Activated CD4-positive, alpha-beta memory T cell treated with anti-CD3 and anti-CD28 coated beads, Interleukin-2, amount 10 ng/mL, durations not matched to agents 7 days and 5 days (primary cell): ENCODE measurements at regions not wholly inside any gene's neighbourhood (a gene's known extent, or its start where the extent isn't known, plus 50 kb on each side); places are given as distances from the start of the nearest gene placed in this dataset.

Experiments
- CTCF ChIA-PET: fragments of 350-600 bp; sonication (Branson Sonifier 250); formaldehyde crosslinking; loops from one replicate; lab custom pipeline; 2021; ENCODE audit warnings: antibody characterized with exemption, inconsistent platforms; lab: Charles Lee
- POLR2A ChIA-PET: fragments of 350-600 bp; sonication (Branson Sonifier 250); formaldehyde crosslinking; loops from one replicate; lab custom pipeline; 2021; ENCODE audit warnings: antibody characterized with exemption; lab: Charles Lee
- DNase-seq: peaks from one replicate; pipeline ENCODE4 v3.0.0-alpha.2; 2020
- H3K27ac Mint-ChIP-seq: one replicate; pipeline ENCODE4 v1.8.0; 2021; ENCODE audit warnings: mild to moderate bottlenecking, mixed read lengths
- H3K27me3 Mint-ChIP-seq: one replicate; pipeline ENCODE4 v1.8.0; 2021; ENCODE audit warnings: mixed read lengths
- H3K36me3 Mint-ChIP-seq: one replicate; pipeline ENCODE4 v1.8.0; 2021; ENCODE audit warnings: low read depth, mixed read lengths
- H3K4me1 Mint-ChIP-seq: one replicate; pipeline ENCODE4 v1.8.0; 2021; ENCODE audit warnings: mixed read lengths
- H3K4me3 Mint-ChIP-seq: one replicate; pipeline ENCODE4 v1.8.0; 2021; ENCODE audit warnings: mild to moderate bottlenecking, mixed read lengths
- H3K9me3 Mint-ChIP-seq: one replicate; pipeline ENCODE4 v1.8.0; 2021; ENCODE audit warnings: mixed read lengths

DNA sequence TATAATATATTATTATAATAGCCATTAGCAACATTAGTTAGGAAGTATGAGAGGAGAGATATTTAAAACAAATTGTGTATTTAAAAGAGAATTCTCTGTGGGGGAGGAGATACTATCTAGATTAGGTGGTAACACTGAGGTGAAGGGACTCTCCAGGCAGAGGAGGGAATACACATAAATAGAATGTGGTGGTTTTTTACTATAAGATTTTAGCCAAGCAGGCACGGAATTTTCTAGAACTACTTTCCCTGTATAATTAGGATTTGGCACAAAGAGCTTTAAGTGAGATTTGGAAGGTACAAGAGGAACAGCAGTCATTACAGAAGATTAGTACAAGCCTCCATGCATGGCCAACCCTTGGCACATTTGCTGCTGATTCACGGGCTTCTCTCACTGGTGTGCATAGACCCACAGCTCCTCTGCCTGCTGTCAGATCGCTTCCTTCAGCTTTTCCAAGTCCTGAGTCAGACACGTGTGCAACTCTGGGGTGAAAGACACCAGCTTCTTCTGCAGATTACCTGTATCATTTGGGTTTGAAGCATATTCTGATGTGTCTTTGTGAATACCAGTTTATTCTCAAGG is 685.5 kb downstream of the KCTD8 start:
- no peak overlapping the region for H3K4me3 Mint-ChIP-seq
- no peaks in the 10 kb centered on the region for H3K36me3 Mint-ChIP-seq
- H3K27me3 Mint-ChIP-seq: no peaks in the 10 kb centered on the region
- ChIA-PET CTCF (interaction anchor here (0.7 kb wide), 1 partner anchor 126 kb away, joined by 3 read pairs; no protein-coding TSS in a partner anchor), POLR2A (no interaction called here)
- H3K4me1 Mint-ChIP-seq: no peaks in the 10 kb centered on the region
- no peak overlapping the region for H3K27ac Mint-ChIP-seq
- H3K9me3 Mint-ChIP-seq: peaks cover 3% of the 10 kb centered on the region
- DNase-seq: no peak

DNA sequence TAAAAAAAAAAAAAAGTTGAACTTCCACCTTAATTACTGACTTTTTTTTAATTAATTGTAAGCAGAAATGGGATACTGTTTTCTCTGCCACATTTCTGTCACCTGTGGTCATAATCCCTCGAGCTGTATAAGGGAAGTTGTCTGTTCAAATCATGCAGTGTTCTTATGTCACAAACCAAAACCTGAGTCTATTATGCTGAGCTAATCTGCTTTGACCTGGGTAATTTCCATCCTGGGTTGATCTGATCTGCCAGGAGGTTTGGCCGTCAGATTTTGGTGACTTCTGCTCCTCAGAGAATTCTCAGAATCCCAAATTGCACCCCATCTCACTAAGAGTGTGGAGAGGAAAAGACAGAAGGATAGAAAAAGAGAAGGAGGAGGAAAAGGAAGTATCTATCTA is 683.1 kb downstream of the KCTD8 start:
- Mint-ChIP-seq H3K9me3 (no peaks in the 10 kb centered on the region), H3K4me3 (no peak overlapping the region), H3K4me1 (no peaks in the 10 kb centered on the region), H3K27ac (no peak overlapping the region), H3K27me3 (no peaks in the 10 kb centered on the region), H3K36me3 (no peaks in the 10 kb centered on the region)
- ChIA-PET CTCF (no interaction called here), POLR2A (no interaction called here)
- no peak for DNase-seq

DNA sequence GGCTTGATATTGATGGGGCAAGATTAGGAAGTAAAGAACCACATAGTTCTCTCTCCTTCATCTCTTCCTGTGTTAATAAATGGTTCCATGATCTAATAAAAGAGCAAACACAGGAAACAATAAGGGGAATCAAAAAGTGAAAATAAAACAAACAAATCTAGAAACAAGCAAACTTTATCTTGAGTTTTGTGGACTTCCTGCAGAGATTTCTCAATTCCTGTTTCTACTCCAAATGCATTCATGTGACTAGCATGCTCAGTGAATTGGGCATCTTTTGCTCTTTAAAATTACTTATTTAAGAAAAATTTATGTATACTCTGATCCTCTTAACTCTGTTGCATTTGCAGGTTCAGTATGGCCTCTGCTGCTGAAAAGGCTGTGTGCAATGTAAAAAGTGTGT is 682.0 kb downstream of the KCTD8 start:
- Mint-ChIP-seq H3K4me1 (no peaks in the 10 kb centered on the region), H3K27ac (no peak overlapping the region), H3K4me3 (no peak overlapping the region), H3K9me3 (peaks cover 2% of the 10 kb centered on the region), H3K27me3 (no peaks in the 10 kb centered on the region), H3K36me3 (no peaks in the 10 kb centered on the region)
- no peak for DNase-seq
- CTCF ChIA-PET: no interaction called here
- POLR2A ChIA-PET: no interaction called here

DNA sequence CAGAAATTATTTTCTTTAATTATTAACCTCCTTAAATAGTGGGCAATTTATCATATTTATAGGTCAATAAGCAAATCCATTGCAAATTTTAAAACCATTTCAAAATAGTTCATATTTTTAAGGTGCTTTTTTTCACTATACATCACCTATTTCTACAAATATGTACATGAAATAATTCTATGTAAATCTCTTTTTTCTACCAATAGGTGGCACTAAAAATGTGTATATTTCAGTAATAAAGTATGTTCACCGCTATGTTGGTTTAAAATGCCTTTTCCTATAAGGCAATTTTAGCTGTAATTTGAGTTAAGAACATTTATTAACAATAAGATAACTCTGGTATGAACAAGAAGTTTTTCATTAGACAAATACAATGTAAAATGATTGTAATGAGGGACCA is 672.2 kb downstream of the KCTD8 start:
- DNase-seq: no peak
- Mint-ChIP-seq H3K4me1 (no peaks in the 10 kb centered on the region), H3K27ac (no peak overlapping the region), H3K9me3 (no peaks in the 10 kb centered on the region), H3K4me3 (no peak overlapping the region), H3K27me3 (no peaks in the 10 kb centered on the region), H3K36me3 (no peaks in the 10 kb centered on the region)
- CTCF ChIA-PET: no interaction called here
- POLR2A ChIA-PET: no interaction called here

DNA sequence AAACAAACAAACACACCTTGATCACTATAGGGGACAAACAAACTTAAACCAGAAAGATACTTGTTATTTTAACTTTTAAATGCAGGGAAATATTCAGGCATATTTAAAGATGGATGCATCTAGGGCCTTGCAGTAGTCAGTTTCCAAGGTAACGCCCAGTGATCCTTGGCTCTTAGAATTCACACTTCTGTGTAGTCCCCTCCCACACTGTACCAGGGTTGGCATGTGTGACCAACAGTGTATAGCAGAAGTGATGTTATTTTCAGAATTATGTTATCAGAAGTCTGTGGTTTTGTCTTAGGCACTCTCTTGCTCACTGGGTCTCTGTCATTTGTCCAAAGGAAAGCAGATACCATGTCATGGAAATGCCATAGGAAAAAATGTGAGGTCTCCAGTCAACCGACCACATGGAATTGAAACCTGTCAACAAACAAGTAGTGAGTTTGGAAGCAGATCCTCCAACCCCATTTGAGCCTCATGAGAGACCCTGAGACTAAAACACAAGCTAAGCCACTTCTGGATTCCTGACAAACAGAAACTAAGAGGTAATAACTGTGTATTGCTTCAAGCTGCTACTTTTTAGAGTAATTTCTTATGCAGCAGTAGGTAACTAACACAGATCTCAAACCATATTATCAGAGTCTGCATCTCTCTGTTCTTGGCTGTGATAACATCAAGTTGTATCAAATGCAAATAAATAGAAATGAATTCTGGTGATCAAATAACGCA is 670.3 kb downstream of the KCTD8 start:
- Mint-ChIP-seq H3K27ac (no peak overlapping the region), H3K27me3 (no peaks in the 10 kb centered on the region), H3K4me1 (no peaks in the 10 kb centered on the region), H3K9me3 (no peaks in the 10 kb centered on the region), H3K36me3 (no peaks in the 10 kb centered on the region), H3K4me3 (no peak overlapping the region)
- DNase-seq: no peak
- ChIA-PET POLR2A (no interaction called here), CTCF (no interaction called here)

DNA sequence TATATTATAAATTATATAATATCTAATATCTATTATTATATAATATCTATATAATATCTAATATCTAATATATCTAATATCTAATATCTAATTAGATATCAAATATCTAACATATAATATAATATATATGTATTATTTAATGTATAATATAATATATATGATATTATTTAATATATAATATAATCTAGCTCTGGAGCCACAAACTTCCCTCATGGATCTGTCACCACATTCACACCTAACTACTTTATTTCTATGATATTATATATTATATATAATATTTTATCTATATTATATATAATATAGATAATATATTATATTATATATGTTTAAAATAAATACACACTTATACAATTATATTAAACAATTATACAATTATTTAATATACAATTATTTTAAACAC is 667.5 kb downstream of the KCTD8 start:
- POLR2A ChIA-PET: no interaction called here
- Mint-ChIP-seq H3K9me3 (peaks cover 4% of the 10 kb centered on the region), H3K27me3 (no peaks in the 10 kb centered on the region), H3K4me1 (no peaks in the 10 kb centered on the region), H3K27ac (no peak overlapping the region), H3K36me3 (no peaks in the 10 kb centered on the region), H3K4me3 (no peak overlapping the region)
- no peak for DNase-seq
- CTCF ChIA-PET: no interaction called here

DNA sequence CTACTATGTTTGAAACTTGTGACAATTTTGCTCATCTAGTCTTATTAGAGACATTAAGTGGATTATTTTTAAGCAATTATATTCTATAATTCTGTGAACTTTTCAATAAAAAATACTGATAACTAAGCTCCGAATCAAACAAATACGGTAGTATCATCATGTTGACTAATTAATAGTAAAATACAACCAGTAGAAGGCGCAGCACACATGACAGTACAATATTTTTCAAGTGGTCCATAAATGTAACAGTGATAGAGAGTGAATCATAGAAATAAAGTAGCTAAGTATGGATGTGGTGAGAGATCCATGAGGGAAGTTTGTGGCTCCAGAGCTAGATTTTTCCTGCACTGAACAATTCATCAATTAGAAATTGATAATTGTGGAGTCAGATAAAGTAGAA is 666.2 kb downstream of the KCTD8 start:
- DNase-seq: no peak
- no peaks in the 10 kb centered on the region for H3K27me3 Mint-ChIP-seq
- H3K4me1 Mint-ChIP-seq: no peaks in the 10 kb centered on the region
- CTCF ChIA-PET: no interaction called here
- no peak overlapping the region for H3K4me3 Mint-ChIP-seq
- POLR2A ChIA-PET: interaction anchor here (0.5 kb wide), 1 partner anchor 575 kb away, joined by 6 read pairs; no protein-coding TSS in a partner anchor
- no peaks in the 10 kb centered on the region for H3K36me3 Mint-ChIP-seq
- no peak overlapping the region for H3K27ac Mint-ChIP-seq
- H3K9me3 Mint-ChIP-seq: peaks cover 7% of the 10 kb centered on the region

DNA sequence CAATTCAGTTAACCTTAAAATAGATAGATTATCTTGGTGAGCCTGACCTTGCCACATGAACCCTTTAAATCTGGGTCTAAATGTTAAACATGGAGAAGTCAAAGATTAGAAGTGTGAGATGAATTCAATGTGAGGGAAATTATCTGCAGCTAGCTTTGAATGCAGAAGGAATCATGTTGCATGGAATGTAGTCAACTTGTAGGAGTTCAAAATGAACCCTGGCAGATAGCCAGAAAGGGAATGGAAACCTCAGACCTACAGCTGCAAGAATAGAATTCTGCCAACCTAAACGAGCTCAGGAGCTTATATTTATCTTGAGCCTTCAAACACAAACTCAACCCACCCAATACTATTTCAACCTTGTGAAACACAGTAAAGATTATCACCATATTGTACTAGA is 632.5 kb downstream of the KCTD8 start:
- ChIA-PET CTCF (no interaction called here), POLR2A (no interaction called here)
- Mint-ChIP-seq H3K27me3 (no peaks in the 10 kb centered on the region), H3K4me3 (no peak overlapping the region), H3K4me1 (no peaks in the 10 kb centered on the region), H3K36me3 (no peaks in the 10 kb centered on the region), H3K27ac (no peak overlapping the region), H3K9me3 (peaks cover 14% of the 10 kb centered on the region)
- no peak for DNase-seq

DNA sequence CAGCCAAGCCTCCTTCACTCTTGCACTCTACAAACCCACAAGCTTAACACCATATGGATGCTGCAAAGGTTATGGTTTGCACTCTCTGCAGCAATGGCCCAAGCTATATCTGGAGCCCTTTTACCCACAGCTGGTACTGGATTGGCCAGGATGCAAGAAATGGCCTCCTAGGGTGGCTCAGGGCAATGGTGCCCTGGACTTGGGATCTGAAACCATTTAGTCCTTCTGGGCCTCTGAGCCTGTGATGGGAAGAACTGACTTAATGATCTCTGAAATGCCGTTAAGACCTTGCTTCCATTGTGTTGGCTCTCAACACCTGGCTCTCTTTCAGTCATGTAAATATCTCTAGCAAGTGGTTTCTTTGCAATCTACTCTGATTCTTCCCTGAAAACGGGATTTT is 626.0 kb downstream of the KCTD8 start:
- no peaks in the 10 kb centered on the region for H3K27me3 Mint-ChIP-seq
- H3K9me3 Mint-ChIP-seq: peaks cover 20% of the 10 kb centered on the region
- no peak overlapping the region for H3K27ac Mint-ChIP-seq
- no peaks in the 10 kb centered on the region for H3K4me1 Mint-ChIP-seq
- POLR2A ChIA-PET: no interaction called here
- CTCF ChIA-PET: no interaction called here
- H3K4me3 Mint-ChIP-seq: no peak overlapping the region
- H3K36me3 Mint-ChIP-seq: no peaks in the 10 kb centered on the region
- DNase-seq: no peak

DNA sequence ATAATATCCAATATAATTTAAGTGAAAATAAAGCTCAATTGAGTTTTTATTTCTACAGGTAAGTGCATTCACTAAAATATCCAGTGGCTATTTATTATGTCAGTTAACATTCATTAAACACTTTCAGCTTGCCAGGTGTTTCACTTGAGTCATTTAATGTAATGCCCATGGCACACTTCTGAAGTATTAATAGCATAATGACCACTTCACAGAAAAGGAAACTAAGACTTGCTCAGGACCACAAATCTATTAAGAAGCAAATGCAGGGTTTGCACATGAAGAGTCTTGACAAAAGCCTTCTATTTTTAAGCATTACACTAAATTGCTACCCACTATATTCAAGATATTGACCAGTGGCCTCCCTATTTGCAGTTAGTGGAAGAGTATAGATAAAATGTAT is 612.7 kb downstream of the KCTD8 start:
- ChIA-PET POLR2A (no interaction called here), CTCF (no interaction called here)
- no peaks in the 10 kb centered on the region for H3K4me1 Mint-ChIP-seq
- DNase-seq: no peak
- no peaks in the 10 kb centered on the region for H3K27me3 Mint-ChIP-seq
- H3K4me3 Mint-ChIP-seq: no peak overlapping the region
- H3K9me3 Mint-ChIP-seq: peaks cover 7% of the 10 kb centered on the region
- no peaks in the 10 kb centered on the region for H3K36me3 Mint-ChIP-seq
- no peak overlapping the region for H3K27ac Mint-ChIP-seq

DNA sequence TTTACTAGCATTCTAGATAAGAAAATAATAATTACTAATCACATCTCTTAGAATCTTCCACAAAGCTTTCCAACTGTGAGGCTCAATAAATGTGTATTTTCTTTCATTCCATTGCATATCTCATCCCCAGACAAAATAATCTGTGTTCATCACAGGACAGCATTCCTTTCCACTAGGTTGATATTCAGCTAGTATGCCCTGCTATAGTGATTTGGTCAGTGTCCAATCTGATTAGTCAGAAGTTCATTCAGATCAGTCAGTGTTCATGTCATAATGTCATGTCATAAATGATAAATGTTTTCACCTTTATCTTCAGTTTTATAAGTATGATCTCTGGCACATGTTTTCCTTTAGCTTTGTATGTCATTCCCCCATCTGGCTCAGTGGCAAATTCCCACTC is 611.4 kb downstream of the KCTD8 start:
- Mint-ChIP-seq H3K9me3 (peaks cover 3% of the 10 kb centered on the region), H3K36me3 (no peaks in the 10 kb centered on the region), H3K4me1 (no peaks in the 10 kb centered on the region), H3K4me3 (no peak overlapping the region), H3K27ac (no peak overlapping the region), H3K27me3 (no peaks in the 10 kb centered on the region)
- DNase-seq: no peak
- ChIA-PET CTCF (no interaction called here), POLR2A (no interaction called here)

DNA sequence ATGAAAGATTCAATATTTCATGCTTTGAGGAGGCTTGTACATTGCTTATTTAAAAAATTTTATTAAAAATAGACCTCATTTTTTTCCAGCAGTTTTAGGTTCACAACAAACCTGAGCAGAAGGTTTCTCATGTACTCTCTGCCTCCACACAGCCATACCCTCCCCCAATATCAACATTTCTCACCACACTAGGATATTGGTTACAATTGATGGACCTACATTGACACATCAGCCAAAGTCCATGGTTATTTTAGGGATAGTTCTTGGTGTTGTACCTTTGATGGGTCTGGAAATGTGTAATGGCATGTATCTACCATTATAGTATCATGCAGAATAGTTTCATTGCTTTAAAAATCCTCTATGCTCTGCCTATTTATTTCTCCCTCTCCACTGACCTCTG is 611.0 kb downstream of the KCTD8 start:
- Mint-ChIP-seq H3K9me3 (peaks cover 3% of the 10 kb centered on the region), H3K4me3 (no peak overlapping the region), H3K36me3 (no peaks in the 10 kb centered on the region), H3K4me1 (no peaks in the 10 kb centered on the region), H3K27me3 (no peaks in the 10 kb centered on the region), H3K27ac (no peak overlapping the region)
- DNase-seq: no peak
- POLR2A ChIA-PET: no interaction called here
- CTCF ChIA-PET: no interaction called here

DNA sequence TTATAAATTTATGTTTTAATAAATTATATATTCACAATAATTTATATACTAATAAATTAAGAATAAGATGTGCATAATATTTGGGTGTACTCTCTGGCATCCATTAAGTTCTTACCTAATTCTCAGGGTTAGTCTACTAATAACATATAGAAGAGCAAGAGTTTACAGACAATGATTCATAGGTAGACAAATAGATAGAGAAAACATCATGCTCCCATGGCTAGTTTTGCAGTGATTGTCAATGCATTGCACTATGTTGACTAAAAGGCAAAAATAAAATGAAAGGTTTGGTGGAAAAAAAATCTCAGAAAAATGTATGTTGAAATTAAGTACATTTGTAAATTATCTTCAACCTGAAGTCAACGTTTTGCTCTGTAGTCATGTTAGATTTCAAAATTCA is 606.0 kb downstream of the KCTD8 start:
- DNase-seq: no peak
- no peaks in the 10 kb centered on the region for H3K27me3 Mint-ChIP-seq
- CTCF ChIA-PET: no interaction called here
- H3K4me3 Mint-ChIP-seq: no peak overlapping the region
- H3K4me1 Mint-ChIP-seq: no peaks in the 10 kb centered on the region
- no peak overlapping the region for H3K27ac Mint-ChIP-seq
- peaks cover 2% of the 10 kb centered on the region for H3K9me3 Mint-ChIP-seq
- no peaks in the 10 kb centered on the region for H3K36me3 Mint-ChIP-seq
- POLR2A ChIA-PET: no interaction called here

DNA sequence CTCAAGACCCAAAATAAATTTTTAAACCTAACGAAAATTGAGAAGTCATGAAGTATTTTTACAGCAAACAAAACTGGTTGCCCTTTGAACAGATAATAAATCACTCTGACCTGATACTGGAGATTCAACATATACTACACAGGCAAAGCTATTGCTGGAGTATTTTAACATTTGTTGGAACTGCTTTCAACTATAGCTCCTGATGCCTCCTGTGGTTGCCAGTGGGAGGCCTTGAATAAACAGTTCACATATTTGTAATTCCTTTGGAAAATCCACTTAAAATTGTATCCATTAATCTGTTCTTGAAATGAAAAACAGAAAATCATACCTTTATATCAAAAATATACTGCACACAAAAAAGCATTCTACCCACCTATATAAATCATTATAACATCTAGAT is 605.1 kb downstream of the KCTD8 start:
- ChIA-PET CTCF (no interaction called here), POLR2A (no interaction called here)
- H3K4me3 Mint-ChIP-seq: no peak overlapping the region
- H3K27ac Mint-ChIP-seq: no peak overlapping the region
- no peaks in the 10 kb centered on the region for H3K36me3 Mint-ChIP-seq
- no peak for DNase-seq
- no peaks in the 10 kb centered on the region for H3K4me1 Mint-ChIP-seq
- peaks cover 5% of the 10 kb centered on the region for H3K9me3 Mint-ChIP-seq
- no peaks in the 10 kb centered on the region for H3K27me3 Mint-ChIP-seq
